Right renal cortex interstitium (tissue), 3 donors: ENCODE measurements at regions not wholly inside any gene's neighbourhood (a gene's known extent, or its start where the extent isn't known, plus 50 kb on each side); places are given as distances from the start of the nearest gene placed in this dataset.

Experiments used
- DNase-seq, 3 donors: peaks; one replicate each; pipeline ENCODE4 v3.0.0-alpha.2; 2013; ENCODE audit warnings: low read depth in 3 of 3, low spot score in 2 of 3

- DNase-seq, result no peak
These were observed 51.0 kb upstream of the RBBP8 start for GRCh38 chr18:22882084-22882483.

GRCh38 chr18:22883179-22883578 is 49.9 kb upstream of the RBBP8 start:
- DNase-seq, result peak in 1 of 3 donors; percentile 4
